ENCODE measurements at regions not wholly inside any gene's neighbourhood (a gene's known extent, or its start where the extent isn't known, plus 50 kb on each side); places are given as distances from the start of the nearest gene placed in this dataset.

- H3K27me3 ChIP-seq (ENCODE audit: insufficient read depth, low read depth): no peaks in the 10 kb centered on the region
- BruUV-seq (replicated peaks): no TSS peak
- H3K4me3 ChIP-seq: no peak overlapping the region
- H3K4me2 ChIP-seq: no peak overlapping the region
- H3K9me2 ChIP-seq (ENCODE audit: insufficient read depth): no peaks in the 10 kb centered on the region
- H3F3A ChIP-seq (ENCODE audit: insufficient read depth, low read depth): no peaks in the 10 kb centered on the region
- no peaks in the 10 kb centered on the region for H3K36me3 ChIP-seq (ENCODE audit: low read depth)
- no peaks in the 10 kb centered on the region for H3K79me2 ChIP-seq (ENCODE audit: low read depth)
- H3K9me3 ChIP-seq (ENCODE audit: insufficient read depth, low read depth): no peaks in the 10 kb centered on the region
- DNase-seq: no peak
- ChIA-PET POLR2A (ENCODE audit: unreplicated experiment) (no interaction called here), CTCF (no interaction called here)
- no peak overlapping the region for H3K27ac ChIP-seq
- TF ChIP-seq, protein P1, sequence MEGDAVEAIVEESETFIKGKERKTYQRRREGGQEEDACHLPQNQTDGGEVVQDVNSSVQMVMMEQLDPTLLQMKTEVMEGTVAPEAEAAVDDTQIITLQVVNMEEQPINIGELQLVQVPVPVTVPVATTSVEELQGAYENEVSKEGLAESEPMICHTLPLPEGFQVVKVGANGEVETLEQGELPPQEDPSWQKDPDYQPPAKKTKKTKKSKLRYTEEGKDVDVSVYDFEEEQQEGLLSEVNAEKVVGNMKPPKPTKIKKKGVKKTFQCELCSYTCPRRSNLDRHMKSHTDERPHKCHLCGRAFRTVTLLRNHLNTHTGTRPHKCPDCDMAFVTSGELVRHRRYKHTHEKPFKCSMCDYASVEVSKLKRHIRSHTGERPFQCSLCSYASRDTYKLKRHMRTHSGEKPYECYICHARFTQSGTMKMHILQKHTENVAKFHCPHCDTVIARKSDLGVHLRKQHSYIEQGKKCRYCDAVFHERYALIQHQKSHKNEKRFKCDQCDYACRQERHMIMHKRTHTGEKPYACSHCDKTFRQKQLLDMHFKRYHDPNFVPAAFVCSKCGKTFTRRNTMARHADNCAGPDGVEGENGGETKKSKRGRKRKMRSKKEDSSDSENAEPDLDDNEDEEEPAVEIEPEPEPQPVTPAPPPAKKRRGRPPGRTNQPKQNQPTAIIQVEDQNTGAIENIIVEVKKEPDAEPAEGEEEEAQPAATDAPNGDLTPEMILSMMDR (conservative IDR thresholded peaks at IDR 0.05): no peak
- TF ChIP-seq EZH2 (IDR thresholded peaks at IDR 0.05; ENCODE audit: low read depth): no peak
- H2AFZ ChIP-seq: no peak overlapping the region
- intact Hi-C loops (cut with micrococcal nuclease; ENCODE audit: unreplicated experiment): no loop called here
- H4K20me1 ChIP-seq (ENCODE audit: insufficient read depth): no peaks in the 10 kb centered on the region
- no peaks in the 10 kb centered on the region for H3K4me1 ChIP-seq (replicated peaks; ENCODE audit: insufficient read depth)
Observed at GRCh38 chr6:14807971-14808370, 437.9 kb upstream of the JARID2 start.

DNA sequence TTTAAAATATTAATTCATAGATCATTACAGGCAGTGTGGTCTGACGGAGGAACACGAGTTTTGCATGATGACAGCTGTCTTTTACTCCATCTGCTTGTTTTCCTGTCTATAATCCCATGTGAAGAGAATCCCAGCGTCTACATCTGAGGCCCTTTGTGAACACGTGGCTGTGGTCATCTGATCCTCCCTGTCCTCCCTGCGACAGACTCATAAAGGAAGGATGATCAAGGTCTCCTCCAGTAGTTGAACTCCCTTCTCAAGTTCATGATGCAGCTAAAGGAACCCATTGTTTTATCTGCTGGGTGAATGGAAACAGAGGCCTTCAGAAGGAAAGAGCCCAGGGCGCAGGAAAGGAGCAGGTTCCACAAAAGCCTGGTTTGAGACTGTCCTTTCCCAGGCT is 435.8 kb upstream of the JARID2 start:
- no peak for TF ChIP-seq EZH2 (IDR thresholded peaks at IDR 0.05; ENCODE audit: low read depth)
- TF ChIP-seq, protein P1 (conservative IDR thresholded peaks at IDR 0.05): no peak
- Histone ChIP-seq H3K4me3 (no peak overlapping the region), H3K36me3 (ENCODE audit: low read depth) (no peaks in the 10 kb centered on the region), H3K4me1 (replicated peaks; ENCODE audit: insufficient read depth) (no peaks in the 10 kb centered on the region), H3K79me2 (ENCODE audit: low read depth) (no peaks in the 10 kb centered on the region), H3K4me2 (no peak overlapping the region), H2AFZ (no peak overlapping the region), H3F3A (ENCODE audit: insufficient read depth, low read depth) (no peaks in the 10 kb centered on the region), H3K9me2 (ENCODE audit: insufficient read depth) (no peaks in the 10 kb centered on the region), H3K9me3 (ENCODE audit: insufficient read depth, low read depth) (no peaks in the 10 kb centered on the region), H4K20me1 (ENCODE audit: insufficient read depth) (no peaks in the 10 kb centered on the region), H3K27ac (no peak overlapping the region), H3K27me3 (ENCODE audit: insufficient read depth, low read depth) (no peaks in the 10 kb centered on the region)
- ChIA-PET CTCF (no interaction called here), POLR2A (ENCODE audit: unreplicated experiment) (no interaction called here)
- DNase-seq: no peak
- intact Hi-C loops (cut with micrococcal nuclease; ENCODE audit: unreplicated experiment): no loop called here
- no TSS peak for BruUV-seq (replicated peaks)

- no peaks in the 10 kb centered on the region for H3K9me2 ChIP-seq (ENCODE audit: insufficient read depth)
- TF ChIP-seq, protein P1 (conservative IDR thresholded peaks at IDR 0.05): no peak
- ChIA-PET POLR2A (ENCODE audit: unreplicated experiment) (no interaction called here), CTCF (interaction anchor here (0.7 kb wide), 1 partner anchor 953 kb away, joined by 3 read pairs; no protein-coding TSS in a partner anchor)
- H3K36me3 ChIP-seq (ENCODE audit: low read depth): no peaks in the 10 kb centered on the region
- H3K4me1 ChIP-seq (replicated peaks; ENCODE audit: insufficient read depth): no peaks in the 10 kb centered on the region
- H3F3A ChIP-seq (ENCODE audit: insufficient read depth, low read depth): no peaks in the 10 kb centered on the region
- intact Hi-C loops (cut with micrococcal nuclease; ENCODE audit: unreplicated experiment): no loop called here
- no peaks in the 10 kb centered on the region for H3K79me2 ChIP-seq (ENCODE audit: low read depth)
- H3K4me3 ChIP-seq: no peak overlapping the region
- no peak overlapping the region for H3K27ac ChIP-seq
- H2AFZ ChIP-seq: no peak overlapping the region
- no peaks in the 10 kb centered on the region for H3K9me3 ChIP-seq (ENCODE audit: insufficient read depth, low read depth)
- no peak overlapping the region for H3K4me2 ChIP-seq
- H3K27me3 ChIP-seq (ENCODE audit: insufficient read depth, low read depth): no peaks in the 10 kb centered on the region
- DNase-seq: no peak
- no peaks in the 10 kb centered on the region for H4K20me1 ChIP-seq (ENCODE audit: insufficient read depth)
- no TSS peak for BruUV-seq (replicated peaks)
Observed at GRCh38 chr6:14811775-14812428, 434.0 kb upstream of the JARID2 start.
